H1 (cell line): ENCODE measurements at regions not wholly inside any gene's neighbourhood (a gene's known extent, or its start where the extent isn't known, plus 50 kb on each side); places are given as distances from the start of the nearest gene placed in this dataset.

Experiments
- CTCF ChIA-PET: fragments of 300-600 bp; sonication (Branson Sonifier 250); formaldehyde crosslinking; loops from one replicate; lab custom pipeline; 2021; ENCODE audit not compliant: partially characterized antibody; lab: Charles Lee
- POLR2A ChIA-PET: fragments of 300-600 bp; sonication (Branson Sonifier 250); formaldehyde crosslinking; loops from one replicate; lab custom pipeline; 2021; ENCODE audit warnings: inconsistent platforms; ENCODE audit not compliant: partially characterized antibody; lab: Charles Lee
- DNase-seq, 2 experiments: peaks; one replicate each; pipeline versions ENCODE4 v3.0.0 to v3.0.0-alpha.2; 2010 to 2022; ENCODE audit warnings: low spot score in 2 of 2, low read depth in 1 of 2, mixed read lengths in 1 of 2
- FAIRE-seq: peaks from 2 replicates; lab custom pipeline; 2011; peaks lifted over from hg19 to GRCh38; lab: Jason Lieb, UNC
- H2AFZ ChIP-seq: 2 replicates; pipeline ENCODE4 v1.8.1; 2012; ENCODE audit warnings: low read length, inconsistent platforms
- H2AK5ac ChIP-seq: 2 replicates; pipeline ENCODE4 v1.6.1; 2013; ENCODE audit warnings: low read depth, low read length
- H2BK120ac ChIP-seq: replicated peaks from 2 replicates; pipeline ENCODE3; 2013; ENCODE audit warnings: low read depth, low read length, inconsistent platforms
- H2BK12ac ChIP-seq: 2 replicates; pipeline ENCODE4 v1.6.1; 2013; ENCODE audit warnings: low read depth, low read length
- H2BK15ac ChIP-seq: 2 replicates; pipeline ENCODE4 v1.6.1; 2013; ENCODE audit warnings: low read length
- H2BK20ac ChIP-seq: 2 replicates; pipeline ENCODE4 v1.6.1; 2013; ENCODE audit warnings: low read length
- H2BK5ac ChIP-seq: 2 replicates; pipeline ENCODE4 v1.6.1; 2013; ENCODE audit warnings: low read depth, low read length
- H3K14ac ChIP-seq: 2 replicates; pipeline ENCODE4 v1.6.1; 2013; ENCODE audit warnings: inconsistent platforms; ENCODE audit not compliant: insufficient read length
- H3K18ac ChIP-seq: 2 replicates; pipeline ENCODE4 v1.6.1; 2013; ENCODE audit warnings: low read length; ENCODE audit errors: extremely low read depth
- H3K23ac ChIP-seq: 2 replicates; pipeline ENCODE4 v1.6.1; 2013; ENCODE audit warnings: inconsistent platforms; ENCODE audit not compliant: insufficient read length
- H3K23me2 ChIP-seq: 2 replicates; pipeline ENCODE4 v1.6.1; 2013; ENCODE audit warnings: low read depth, low read length
- H3K27ac ChIP-seq: 2 replicates; pipeline ENCODE4 v1.6.1; 2011; ENCODE audit warnings: low read depth, low read length, inconsistent platforms
- H3K27me3 ChIP-seq, 4 experiments: replicated peaks in 1 of 4; 1 replicate in 1 of 4; 2 replicates in 3 of 4; pipeline versions ENCODE4 v1.6.1 to v1.8.1; 2011 to 2013; ENCODE audit warnings: low read length in 3 of 4, mild to moderate bottlenecking in 3 of 4, inconsistent platforms in 2 of 4, mixed read lengths in 2 of 4, moderate library complexity in 1 of 4; ENCODE audit not compliant: control insufficient read depth in 3 of 4, insufficient read depth in 3 of 4; ENCODE audit errors: extremely low read depth in 1 of 4
- H3K36me3 ChIP-seq, 4 experiments: 2 replicates each; pipeline versions ENCODE4 v1.6.1 to v1.8.1; 2011 to 2013; ENCODE audit warnings: mild to moderate bottlenecking in 4 of 4, low read length in 3 of 4, moderate library complexity in 2 of 4, control low read depth in 1 of 4, inconsistent platforms in 1 of 4; ENCODE audit not compliant: insufficient read depth in 4 of 4, control insufficient read depth in 2 of 4
- H3K4ac ChIP-seq: replicated peaks from 2 replicates; pipeline ENCODE3; 2013; ENCODE audit warnings: low read length, low read depth, mixed read lengths, inconsistent platforms; ENCODE audit not compliant: insufficient read length
- H3K4me1 ChIP-seq, 4 experiments: replicated peaks in 1 of 4; 1 replicate in 1 of 4; 2 replicates in 3 of 4; pipeline versions ENCODE4 v1.6.1 to v1.8.1; 2011 to 2013; ENCODE audit warnings: low read length in 3 of 4, inconsistent platforms in 2 of 4, mixed read lengths in 1 of 4; ENCODE audit not compliant: insufficient read depth in 4 of 4, control insufficient read depth in 3 of 4
- H3K4me2 ChIP-seq, 2 experiments: 2 replicates each; pipeline versions ENCODE4 v1.6.1 to v1.8.1; 2011 to 2013; ENCODE audit warnings: low read depth in 2 of 2, low read length in 2 of 2, control low read depth in 1 of 2, inconsistent platforms in 1 of 2, mild to moderate bottlenecking in 1 of 2; ENCODE audit not compliant: insufficient read depth in 1 of 2
- H3K4me3 ChIP-seq, 4 experiments: fragments of 200-600, 300-600 bp in 1 of 4; sonication (generic), shearing (Covaris generic), sonication (Bioruptor Twin) in 1 of 4; 2 replicates each; pipeline versions ENCODE4 v1.5.1 to v1.8.1; 2011 to 2016; ENCODE audit warnings: low read length in 4 of 4, low read depth in 3 of 4, control low read depth in 2 of 4, inconsistent platforms in 2 of 4, mild to moderate bottlenecking in 2 of 4, mixed read lengths in 1 of 4, moderate library complexity in 1 of 4; ENCODE audit not compliant: insufficient read depth in 2 of 4; ENCODE audit errors: extremely low read depth in 1 of 4
- H3K56ac ChIP-seq: replicated peaks from 2 replicates; pipeline ENCODE3; 2013; ENCODE audit warnings: low read depth, mild to moderate bottlenecking, mixed read lengths, low read length, inconsistent platforms; ENCODE audit not compliant: insufficient read length
- H3K79me1 ChIP-seq: 2 replicates; pipeline ENCODE4 v1.6.1; 2013; ENCODE audit warnings: low read depth, low read length, control low read depth
- H3K79me2 ChIP-seq, 2 experiments: 2 replicates each; pipeline versions ENCODE4 v1.6.1 to v1.8.1; 2012 to 2013; ENCODE audit warnings: low read length in 2 of 2, mild to moderate bottlenecking in 2 of 2, inconsistent platforms in 1 of 2; ENCODE audit not compliant: insufficient read depth in 2 of 2, control insufficient read depth in 1 of 2
- H3K9ac ChIP-seq, 4 experiments: replicated peaks in 1 of 4; 1 replicate in 1 of 4; 2 replicates in 3 of 4; pipeline versions ENCODE4 v1.6.1 to v1.8.1; 2011 to 2013; ENCODE audit warnings: low read depth in 3 of 4, low read length in 3 of 4, control low read depth in 2 of 4, mild to moderate bottlenecking in 2 of 4, moderate library complexity in 2 of 4, inconsistent platforms in 1 of 4; ENCODE audit errors: extremely low read depth in 1 of 4
- H3K9me3 ChIP-seq, 2 experiments: 2 replicates each; pipeline versions ENCODE4 v1.6.1 to v1.8.1; 2012 to 2013; ENCODE audit warnings: mild to moderate bottlenecking in 2 of 2, moderate library complexity in 2 of 2, control low read depth in 1 of 2, inconsistent platforms in 1 of 2, low read depth in 1 of 2, low read length in 1 of 2, mixed read lengths in 1 of 2; ENCODE audit not compliant: insufficient read depth in 2 of 2
- H4K20me1 ChIP-seq, 2 experiments: replicated peaks in 1 of 2; 2 replicates each; pipeline versions ENCODE3 to v1.8.1; 2011 to 2013; ENCODE audit warnings: inconsistent platforms in 2 of 2, low read length in 2 of 2, mild to moderate bottlenecking in 1 of 2; ENCODE audit not compliant: insufficient read depth in 2 of 2, control insufficient read depth in 1 of 2
- H4K5ac ChIP-seq: 2 replicates; pipeline ENCODE4 v1.6.1; 2013; ENCODE audit warnings: low read length, low read depth, mixed read lengths, inconsistent platforms; ENCODE audit not compliant: insufficient read length
- H4K8ac ChIP-seq: 2 replicates; pipeline ENCODE4 v1.8.0; 2013; ENCODE audit warnings: mild to moderate bottlenecking, moderate library complexity, low read length, inconsistent platforms; ENCODE audit not compliant: insufficient read depth; ENCODE audit errors: extremely low read depth
- H4K91ac ChIP-seq: replicated peaks from 2 replicates; pipeline ENCODE3; 2013; ENCODE audit warnings: low read length, mixed read lengths, inconsistent platforms; ENCODE audit not compliant: insufficient read length
- CHD2 ChIP-seq: IDR thresholded peaks from 2 replicates; pipeline ENCODE4 v1.6.1; 2012; ENCODE audit warnings: low read length, improper control_type of control experiment
- GABPA ChIP-seq: IDR thresholded peaks from 2 replicates; pipeline ENCODE4 v1.6.1; 2011; ENCODE audit warnings: mild to moderate bottlenecking, low read length, moderate library complexity, borderline replicate concordance; ENCODE audit not compliant: insufficient read depth
- JUND ChIP-seq: IDR thresholded peaks from 2 replicates; pipeline ENCODE4 v1.6.1; 2011; ENCODE audit warnings: mild to moderate bottlenecking, improper control_type of control experiment, low read length
- RAD21 ChIP-seq, 2 experiments: IDR thresholded peaks in 1 of 2; conservative IDR thresholded peaks in 1 of 2; 2 replicates each; pipeline ENCODE4 v1.6.1; 2011; ENCODE audit warnings: low read depth in 2 of 2, low read length in 2 of 2, improper control_type of control experiment in 1 of 2, inconsistent platforms in 1 of 2, mild to moderate bottlenecking in 1 of 2, moderate library complexity in 1 of 2
- RBBP5 ChIP-seq: IDR thresholded peaks from 2 replicates; pipeline ENCODE4 v1.7.1; 2012; ENCODE audit warnings: low read depth, mild to moderate bottlenecking, inconsistent platforms, low read length, moderate library complexity, borderline replicate concordance
- RNF2 ChIP-seq: fragments of 200-900, 300-1000 bp; sonication (generic); IDR thresholded peaks from 2 replicates; pipeline ENCODE4 v1.7.1; 2016; ENCODE audit warnings: borderline replicate concordance, low read depth, mild to moderate bottlenecking, antibody characterized with exemption, low read length; ENCODE audit not compliant: poor library complexity, severe bottlenecking; ENCODE audit errors: missing control alignments
- RXRA ChIP-seq: IDR thresholded peaks from 2 replicates; pipeline ENCODE4 v1.6.1; 2011; ENCODE audit warnings: low read depth, mild to moderate bottlenecking, low read length, moderate library complexity; ENCODE audit not compliant: insufficient read depth
- SAP30 ChIP-seq: fragments of 300-600 bp; sonication (generic); IDR thresholded peaks from 2 replicates; pipeline ENCODE4 v1.7.1; 2012; ENCODE audit warnings: low read length, moderate library complexity, mild to moderate bottlenecking, inconsistent platforms; ENCODE audit not compliant: insufficient read depth, insufficient replicate concordance
- SRF ChIP-seq: IDR thresholded peaks from 2 replicates; pipeline ENCODE4 v1.6.1; 2011; ENCODE audit warnings: mild to moderate bottlenecking, low read depth, low read length, moderate library complexity
- TAF1 ChIP-seq: IDR thresholded peaks from 2 replicates; pipeline ENCODE4 v1.6.1; 2011; ENCODE audit warnings: mild to moderate bottlenecking, low read depth, low read length
- WGBS, 2 experiments: shearing (Covaris generic) in 1 of 2; methylation state at CpG; one replicate each; pipeline versions ENCODE4 v1.1.6 to v1.1.7; 2013 to 2015; ENCODE audit warnings: low lambda C conversion rate in 2 of 2, mixed read lengths in 2 of 2, inconsistent platforms in 1 of 2, low coverage in 1 of 2, missing lambda C conversion rate in 1 of 2; ENCODE audit not compliant: insufficient replicate concordance in 2 of 2, insufficient coverage in 1 of 2, insufficient read length in 1 of 2; ENCODE audit errors: extremely low coverage in 1 of 2, missing lambda C conversion rate in 1 of 2; 5-methylcytosine and 5-hydroxymethylcytosine counted together

GRCh38 chr10:58451193-58451889 is 61.3 kb upstream of the BICC1 start:
- Histone ChIP-seq H4K20me1 (no peaks in the 10 kb centered on the region), H3K4me2 (no peak overlapping the region), H4K91ac (no peak overlapping the region), H3K36me3 (no peaks in the 10 kb centered on the region; a peak in 1 of 8 replicates), H2BK15ac (no peak overlapping the region), H2AFZ (no peak overlapping the region), H3K4ac (no peak overlapping the region), H3K14ac (no peak overlapping the region), H2BK120ac (no peak overlapping the region)
- no peak for TF ChIP-seq RNF2
- no peak for TF ChIP-seq CHD2
- no peak for TF ChIP-seq RBBP5
- no peak for TF ChIP-seq RXRA
- no peak for TF ChIP-seq JUND
- TF ChIP-seq GABPA = no peak
- TF ChIP-seq SAP30 = no peak
- no peak for TF ChIP-seq RAD21 (IDR thresholded peaks at IDR 0.05 in 1 of 2, conservative IDR thresholded peaks at IDR 0.05 in 1 of 2; ENCODE audit: low read depth in 2 of 2, low read length in 2 of 2)
- no peak for TF ChIP-seq TAF1
- no peak for TF ChIP-seq SRF
- TF ChIP-seq, all 59 proteins: peak for 0
- Histone ChIP-seq H3K4me3 (no peak overlapping the region), H2AK5ac (no peak overlapping the region), H3K4me1 (no peaks in the 10 kb centered on the region), H2BK12ac (no peak overlapping the region), H3K27me3 (no peaks in the 10 kb centered on the region), H3K18ac (no peak overlapping the region), H3K79me1 (no peaks in the 10 kb centered on the region), H2BK20ac (no peak overlapping the region), H4K5ac (no peak overlapping the region), H3K56ac (no peak overlapping the region), H3K79me2 (no peaks in the 10 kb centered on the region), H4K8ac (no peak overlapping the region), H3K23me2 (no peaks in the 10 kb centered on the region), H2BK5ac (no peak overlapping the region), H3K23ac (no peak overlapping the region), H3K27ac (no peak overlapping the region), H3K9ac (no peak overlapping the region), H3K9me3 (peaks cover 3 to 9% of the 10 kb centered on the region in 2 experiments; a peak in 3 of 4 replicates)
- FAIRE-seq (no peak), DNase-seq (no peak)
- ChIA-PET CTCF (interaction anchor here (1.4 to 2.5 kb wide), 2 partner anchors 13 to 151 kb away, joined by 3 to 11 read pairs; no protein-coding TSS in a partner anchor), POLR2A (no interaction called here)
- 88% methylated on average over 2 of the region's 2 CpGs; no CpG with 5 or more reads in 1 of the 2 experiments for WGBS, 2 experiments
